Smooth muscle cell (in vitro differentiated cells): ENCODE measurements at regions not wholly inside any gene's neighbourhood (a gene's known extent, or its start where the extent isn't known, plus 50 kb on each side); places are given as distances from the start of the nearest gene placed in this dataset.

Experiments used
- DNase-seq: peaks from one replicate; lab custom pipeline; 2025; ENCODE audit not compliant: unreplicated experiment; lab: John Stamatoyannopoulos, UW
- H2AFZ ChIP-seq: fragments of 200-600 bp; sonication (generic); 2 replicates; pipeline ENCODE4 v1.6.0; 2016; ENCODE audit warnings: antibody characterized with exemption, low read depth, mild to moderate bottlenecking
- H3F3A ChIP-seq: fragments of 200-600 bp; sonication (generic); 2 replicates; pipeline ENCODE4 v1.6.0; 2017; ENCODE audit warnings: antibody characterized with exemption, low read depth
- H3K27ac ChIP-seq: fragments of 200-600 bp; sonication (generic); 2 replicates; pipeline ENCODE4 v1.5.1; 2016; ENCODE audit warnings: low read depth, mild to moderate bottlenecking
- H3K27me3 ChIP-seq: fragments of 200-600 bp; sonication (generic); 2 replicates; pipeline ENCODE4 v1.6.1; 2016; ENCODE audit warnings: low read depth, mild to moderate bottlenecking
- H3K36me3 ChIP-seq: fragments of 200-600 bp; sonication (generic); 2 replicates; pipeline ENCODE4 v1.5.1; 2016; ENCODE audit warnings: low read depth
- H3K4me1 ChIP-seq: fragments of 200-600 bp; sonication (generic); 2 replicates; pipeline ENCODE4 v1.5.1; 2016; ENCODE audit warnings: low read depth
- H3K4me2 ChIP-seq: fragments of 200-600 bp; sonication (generic); 2 replicates; pipeline ENCODE4 v1.6.0; 2016; ENCODE audit warnings: mild to moderate bottlenecking
- H3K4me3 ChIP-seq: fragments of 200-600 bp; sonication (generic); 2 replicates; pipeline ENCODE4 v1.5.1; 2016; ENCODE audit warnings: mild to moderate bottlenecking
- H3K79me2 ChIP-seq: fragments of 200-600 bp; sonication (generic); 2 replicates; pipeline ENCODE4 v1.6.0; 2016; ENCODE audit warnings: low read depth, mild to moderate bottlenecking
- H3K9ac ChIP-seq: fragments of 200-600 bp; sonication (generic); 2 replicates; pipeline ENCODE4 v1.6.0; 2016; ENCODE audit warnings: low read depth
- H3K9me3 ChIP-seq: fragments of 200-600 bp; sonication (generic); replicated peaks from 2 replicates; pipeline ENCODE4 v1.5.1; 2016; ENCODE audit warnings: low read depth
- H4K20me1 ChIP-seq: fragments of 200-600 bp; sonication (generic); 2 replicates; pipeline ENCODE4 v1.6.0; 2016; ENCODE audit warnings: low read depth
- CTCF ChIP-seq: fragments of 200-600 bp; sonication (generic); IDR thresholded peaks from 2 replicates; pipeline ENCODE4 v1.5.1; 2017; ENCODE audit warnings: borderline replicate concordance, mild to moderate bottlenecking, antibody characterized with exemption; ENCODE audit not compliant: insufficient read depth, poor library complexity, severe bottlenecking
- WGBS: methylation state at CpG from one replicate; pipeline ENCODE4 v1.1.7; 2016; ENCODE audit warnings: low lambda C conversion rate; 5-methylcytosine and 5-hydroxymethylcytosine counted together

DNA sequence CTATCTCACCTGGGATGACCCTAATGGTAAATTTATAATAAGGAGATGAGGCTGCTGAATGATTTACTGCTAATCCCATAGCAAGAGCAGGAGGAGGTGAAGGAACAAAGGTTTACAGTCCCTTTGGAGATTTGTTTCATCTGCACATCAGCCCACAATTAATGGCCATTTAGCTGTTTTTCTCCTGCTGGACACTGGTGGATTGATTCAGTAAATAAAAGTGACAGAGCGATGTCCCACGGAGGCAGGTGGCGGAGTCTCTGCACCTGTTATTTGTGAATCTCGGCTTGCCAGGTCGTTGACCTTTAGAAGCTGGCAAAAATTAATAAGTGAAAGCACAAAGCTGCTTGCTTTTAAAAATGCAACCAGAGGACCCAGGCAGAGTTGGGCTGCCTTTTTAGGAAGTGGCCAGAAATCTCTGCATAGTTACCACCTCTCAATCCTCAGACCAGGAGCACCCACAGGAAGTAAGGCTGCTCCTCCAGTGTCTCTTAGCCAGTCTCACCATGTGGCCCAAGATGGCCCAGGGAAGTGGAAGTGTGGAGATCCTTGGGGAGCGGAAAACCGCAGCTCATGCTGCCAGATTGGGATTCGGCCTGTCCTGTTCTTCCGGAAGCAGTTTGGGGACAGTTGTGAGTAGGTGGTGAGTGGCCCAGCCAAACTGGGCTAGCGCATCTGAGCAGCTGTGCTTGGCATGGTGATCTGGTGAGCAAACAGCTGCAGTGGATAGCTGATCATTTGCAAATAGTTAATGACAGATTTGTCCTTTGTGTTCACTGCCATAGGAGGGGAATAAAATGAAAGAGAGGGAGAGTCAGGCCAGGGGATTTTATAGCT lies 1005.7 kb upstream of the PIK3C3 start:
- Histone ChIP-seq H3K9me3 (no peaks in the 10 kb centered on the region), H3K36me3 (no peaks in the 10 kb centered on the region), H3K4me3 (no peak overlapping the region), H3K79me2 (no peaks in the 10 kb centered on the region), H4K20me1 (no peaks in the 10 kb centered on the region), H3K4me1 (peaks cover 7% of the 10 kb centered on the region), H3F3A (peaks cover 5% of the 10 kb centered on the region), H3K4me2 (no peak overlapping the region), H3K27me3 (no peaks in the 10 kb centered on the region), H3K9ac (no peak overlapping the region), H3K27ac (no peak overlapping the region), H2AFZ (no peak overlapping the region)
- WGBS, result 92% methylated on average over 10 of the region's 10 CpGs
- DNase-seq, result no peak
- no peak for TF ChIP-seq CTCF

GRCh38 chr18:40944576-40944975 lies 1010.5 kb upstream of the PIK3C3 start:
- Histone ChIP-seq H3K36me3 (no peaks in the 10 kb centered on the region), H4K20me1 (no peaks in the 10 kb centered on the region), H3K27me3 (no peaks in the 10 kb centered on the region), H3K79me2 (no peaks in the 10 kb centered on the region), H3K9me3 (no peaks in the 10 kb centered on the region), H3K4me3 (no peak overlapping the region), H3K4me1 (peaks cover 19% of the 10 kb centered on the region), H3K4me2 (no peak overlapping the region), H3K27ac (no peak overlapping the region), H2AFZ (peak overlapping the region; percentile 67), H3K9ac (no peak overlapping the region), H3F3A (peaks cover 5% of the 10 kb centered on the region)
- no peak for DNase-seq
- WGBS, result 88% methylated on average over 2 of the region's 2 CpGs
- TF ChIP-seq CTCF, result no peak

- TF ChIP-seq CTCF, result no peak
- Histone ChIP-seq H3K9ac (no peak overlapping the region), H3K9me3 (no peaks in the 10 kb centered on the region), H4K20me1 (no peaks in the 10 kb centered on the region), H2AFZ (no peak overlapping the region), H3K27ac (no peak overlapping the region), H3K4me2 (no peak overlapping the region), H3K79me2 (no peaks in the 10 kb centered on the region), H3K36me3 (no peaks in the 10 kb centered on the region), H3K4me3 (no peak overlapping the region), H3F3A (peaks cover 3% of the 10 kb centered on the region), H3K4me1 (peaks cover 19% of the 10 kb centered on the region), H3K27me3 (no peaks in the 10 kb centered on the region)
- WGBS, result 95% methylated on average over 31 of the region's 31 CpGs
- no peak for DNase-seq
Observed at GRCh38 chr18:40939656-40940515, 1015.1 kb upstream of the PIK3C3 start.
